Stomach (tissue), 4 donors: ENCODE measurements at regions not wholly inside any gene's neighbourhood (a gene's known extent, or its start where the extent isn't known, plus 50 kb on each side); places are given as distances from the start of the nearest gene placed in this dataset.

ENCODE experiments used
- POLR2A ChIP-seq, 4 donors: fragments of 450-650 bp; IDR thresholded peaks; one replicate each; pipeline ENCODE4 v1.6.1; 2016; ENCODE audit warnings: antibody characterized with exemption in 4 of 4, control low read depth in 2 of 4, mild to moderate bottlenecking in 1 of 4, moderate library complexity in 1 of 4
- TF ChIP-seq, protein P1 (sequence below), 7 experiments: fragments of 450-650 bp in 4 of 7; fragments of 200-600 bp in 3 of 7; sonication (generic) in 3 of 7; IDR thresholded peaks; one replicate each; pipeline ENCODE4 v1.5.1; 2016 to 2019; ENCODE audit warnings: antibody characterized with exemption in 7 of 7, control low read depth in 2 of 7, mild to moderate bottlenecking in 1 of 7

DNA sequence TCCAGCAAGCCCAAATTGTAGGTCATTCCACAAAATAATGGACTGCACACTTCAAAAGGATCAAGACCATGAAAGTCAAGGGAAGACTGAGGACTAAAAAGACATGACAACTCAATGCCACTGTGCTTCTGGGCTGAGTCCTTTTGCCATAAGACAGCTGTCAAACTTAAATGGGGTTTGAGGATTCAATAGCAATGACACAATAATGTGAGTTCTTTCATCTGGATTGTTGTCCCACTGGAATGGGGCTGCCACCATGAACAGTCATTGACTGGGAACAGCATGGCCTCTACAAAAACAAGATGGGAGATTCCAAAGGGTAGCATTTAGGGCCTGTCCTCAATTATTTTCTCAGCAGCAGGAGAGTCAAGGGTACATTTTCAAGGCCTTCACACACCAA is 118.5 kb downstream of the EN1 start:
- TF ChIP-seq, protein P1, sequence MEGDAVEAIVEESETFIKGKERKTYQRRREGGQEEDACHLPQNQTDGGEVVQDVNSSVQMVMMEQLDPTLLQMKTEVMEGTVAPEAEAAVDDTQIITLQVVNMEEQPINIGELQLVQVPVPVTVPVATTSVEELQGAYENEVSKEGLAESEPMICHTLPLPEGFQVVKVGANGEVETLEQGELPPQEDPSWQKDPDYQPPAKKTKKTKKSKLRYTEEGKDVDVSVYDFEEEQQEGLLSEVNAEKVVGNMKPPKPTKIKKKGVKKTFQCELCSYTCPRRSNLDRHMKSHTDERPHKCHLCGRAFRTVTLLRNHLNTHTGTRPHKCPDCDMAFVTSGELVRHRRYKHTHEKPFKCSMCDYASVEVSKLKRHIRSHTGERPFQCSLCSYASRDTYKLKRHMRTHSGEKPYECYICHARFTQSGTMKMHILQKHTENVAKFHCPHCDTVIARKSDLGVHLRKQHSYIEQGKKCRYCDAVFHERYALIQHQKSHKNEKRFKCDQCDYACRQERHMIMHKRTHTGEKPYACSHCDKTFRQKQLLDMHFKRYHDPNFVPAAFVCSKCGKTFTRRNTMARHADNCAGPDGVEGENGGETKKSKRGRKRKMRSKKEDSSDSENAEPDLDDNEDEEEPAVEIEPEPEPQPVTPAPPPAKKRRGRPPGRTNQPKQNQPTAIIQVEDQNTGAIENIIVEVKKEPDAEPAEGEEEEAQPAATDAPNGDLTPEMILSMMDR (IDR thresholded peaks at IDR 0.05): no peak
- TF ChIP-seq POLR2A (IDR thresholded peaks at IDR 0.05): no peak
